ENCODE measurements at regions not wholly inside any gene's neighbourhood (a gene's known extent, or its start where the extent isn't known, plus 50 kb on each side); places are given as distances from the start of the nearest gene placed in this dataset.

GRCh38 chr9:90308691-90309090, 333.9 kb downstream of the DIRAS2 start:
- intact Hi-C loops (cut with micrococcal nuclease): no loop called here
- Mint-ChIP-seq H3K36me3 (no peaks in the 10 kb centered on the region), H3K27ac (no peak overlapping the region), H3K4me1 (peaks cover 4% of the 10 kb centered on the region), H3K9me3 (peaks cover 0 to 3% (median 0%) of the 10 kb centered on the region in 7 donors), H3K4me3 (no peak overlapping the region), H3K27me3 (ENCODE audit: low read depth in 3 of 3) (peaks cover 1 to 7% (median 2%) of the 10 kb centered on the region in 3 donors)
- Histone ChIP-seq H3K4me3 (replicated peaks in 1 of 3; ENCODE audit: low read depth in 2 of 3, low read length in 3 of 3) (no peak overlapping the region), H3K36me3 (replicated peaks in 1 of 2; ENCODE audit: control insufficient read depth in 1 of 2, insufficient read depth in 2 of 2, low read length in 2 of 2) (no peaks in the 10 kb centered on the region), H4K20me1 (ENCODE audit: insufficient read depth, low read length) (no peaks in the 10 kb centered on the region), H3K27ac (ENCODE audit: low read depth in 1 of 2, low read length in 2 of 2) (no peak overlapping the region), H3K9ac (ENCODE audit: insufficient read depth, low read length, poor library complexity, severe bottlenecking) (no peak overlapping the region), H3K9me3 (replicated peaks in 1 of 2; ENCODE audit: control insufficient read depth in 1 of 2, insufficient read depth in 1 of 2, low read length in 2 of 2) (no peaks in the 10 kb centered on the region), H2AFZ (ENCODE audit: insufficient read depth, low read depth, low read length, poor library complexity, severe bottlenecking) (no peak overlapping the region), H3K27me3 (ENCODE audit: control insufficient read depth in 2 of 2, insufficient read depth in 2 of 2, low read length in 2 of 2) (no peaks in the 10 kb centered on the region), H3K79me2 (ENCODE audit: insufficient read depth, low read length) (no peaks in the 10 kb centered on the region), H3K4me1 (ENCODE audit: control insufficient read depth in 1 of 2, insufficient read depth in 2 of 2, low read length in 2 of 2) (no peaks in the 10 kb centered on the region), H3K4me2 (replicated peaks; ENCODE audit: extremely low read depth, low read length, poor library complexity, severe bottlenecking) (no peak overlapping the region)
- DNase-seq: no peak
- WGBS (ENCODE audit: insufficient coverage): 73% methylated on average over 3 of the region's 4 CpGs
- TF ChIP-seq CTCF (IDR thresholded peaks at IDR 0.05): no peak

- Histone ChIP-seq H3K4me1 (ENCODE audit: control insufficient read depth in 1 of 2, insufficient read depth in 2 of 2, low read length in 2 of 2) (no peaks in the 10 kb centered on the region), H3K79me2 (ENCODE audit: insufficient read depth, low read length) (no peaks in the 10 kb centered on the region), H3K27ac (ENCODE audit: low read depth in 1 of 2, low read length in 2 of 2) (no peak overlapping the region), H3K9me3 (replicated peaks in 1 of 2; ENCODE audit: control insufficient read depth in 1 of 2, insufficient read depth in 1 of 2, low read length in 2 of 2) (no peaks in the 10 kb centered on the region), H4K20me1 (ENCODE audit: insufficient read depth, low read length) (no peaks in the 10 kb centered on the region), H3K36me3 (replicated peaks in 1 of 2; ENCODE audit: control insufficient read depth in 1 of 2, insufficient read depth in 2 of 2, low read length in 2 of 2) (no peaks in the 10 kb centered on the region), H3K4me2 (replicated peaks; ENCODE audit: extremely low read depth, low read length, poor library complexity, severe bottlenecking) (no peak overlapping the region), H3K4me3 (replicated peaks in 1 of 3; ENCODE audit: low read depth in 2 of 3, low read length in 3 of 3) (no peak overlapping the region), H3K9ac (ENCODE audit: insufficient read depth, low read length, poor library complexity, severe bottlenecking) (no peak overlapping the region), H3K27me3 (ENCODE audit: control insufficient read depth in 2 of 2, insufficient read depth in 2 of 2, low read length in 2 of 2) (no peaks in the 10 kb centered on the region), H2AFZ (ENCODE audit: insufficient read depth, low read depth, low read length, poor library complexity, severe bottlenecking) (no peak overlapping the region)
- WGBS (ENCODE audit: insufficient coverage): no CpG with 5 or more reads among the region's 7 CpGs
- peaks cover 4% of the 10 kb centered on the region for H3K4me1 Mint-ChIP-seq
- DNase-seq: no peak
- peaks cover 0 to 3% (median 2%) of the 10 kb centered on the region in 3 donors for H3K27me3 Mint-ChIP-seq (ENCODE audit: low read depth in 3 of 3)
- H3K9me3 Mint-ChIP-seq: peaks cover 0 to 3% (median 0%) of the 10 kb centered on the region in 7 donors
- H3K27ac Mint-ChIP-seq: no peak overlapping the region
- H3K4me3 Mint-ChIP-seq: no peak overlapping the region
- intact Hi-C loops (cut with micrococcal nuclease): no loop called here
- H3K36me3 Mint-ChIP-seq: no peaks in the 10 kb centered on the region
- no peak for TF ChIP-seq CTCF (IDR thresholded peaks at IDR 0.05)
Observed at GRCh38 chr9:90309809-90310520, 332.7 kb downstream of the DIRAS2 start.
